Upper lobe of right lung (tissue), 1 donor: ENCODE measurements at regions not wholly inside any gene's neighbourhood (a gene's known extent, or its start where the extent isn't known, plus 50 kb on each side); places are given as distances from the start of the nearest gene placed in this dataset.
"Not testable (repeated sequence)": the region's sequence is repeated elsewhere in the genome, so short reads cannot be mapped to it uniquely, and the experiment has no call there.

Experiments
- ATAC-seq: fragments of 200-7000 bp; cut with Tn5 transposase; one replicate; pipeline ENCODE4 v1.9.1; 2020; ENCODE audit warnings: mild to moderate bottlenecking, moderate library complexity
- DNase-seq: peaks from one replicate; pipeline ENCODE4 v3.0.0-alpha.2; 2020
- H3K27ac ChIP-seq: fragments of 200-600 bp; one replicate; pipeline ENCODE4 v1.8.0; 2022
- H3K27me3 ChIP-seq: fragments of 200-600 bp; one replicate; pipeline ENCODE4 v1.8.0; 2022; ENCODE audit warnings: mild to moderate bottlenecking
- H3K36me3 ChIP-seq: fragments of 200-600 bp; one replicate; pipeline ENCODE4 v1.8.0; 2022
- H3K4me1 ChIP-seq: fragments of 200-600 bp; one replicate; pipeline ENCODE4 v1.8.0; 2022
- H3K4me3 ChIP-seq: fragments of 200-600 bp; one replicate; pipeline ENCODE4 v1.8.0; 2022; ENCODE audit warnings: mild to moderate bottlenecking
- H3K9me3 ChIP-seq: fragments of 200-600 bp; one replicate; pipeline ENCODE4 v1.8.0; 2022
- intact Hi-C: fragments of 100-400 bp; cut with DNase I; formaldehyde crosslinking; loops from one replicate; pipeline ENCODE4 v1.11.0; 2022
- TF ChIP-seq, protein P1 (sequence below): fragments of 200-600 bp; IDR thresholded peaks from one replicate; pipeline ENCODE4 v1.8.0; 2022; ENCODE audit warnings: antibody characterized with exemption
- donor health status: DM: no; HTN: yes; CAD: no; lungs with severe emphysema.

DNA sequence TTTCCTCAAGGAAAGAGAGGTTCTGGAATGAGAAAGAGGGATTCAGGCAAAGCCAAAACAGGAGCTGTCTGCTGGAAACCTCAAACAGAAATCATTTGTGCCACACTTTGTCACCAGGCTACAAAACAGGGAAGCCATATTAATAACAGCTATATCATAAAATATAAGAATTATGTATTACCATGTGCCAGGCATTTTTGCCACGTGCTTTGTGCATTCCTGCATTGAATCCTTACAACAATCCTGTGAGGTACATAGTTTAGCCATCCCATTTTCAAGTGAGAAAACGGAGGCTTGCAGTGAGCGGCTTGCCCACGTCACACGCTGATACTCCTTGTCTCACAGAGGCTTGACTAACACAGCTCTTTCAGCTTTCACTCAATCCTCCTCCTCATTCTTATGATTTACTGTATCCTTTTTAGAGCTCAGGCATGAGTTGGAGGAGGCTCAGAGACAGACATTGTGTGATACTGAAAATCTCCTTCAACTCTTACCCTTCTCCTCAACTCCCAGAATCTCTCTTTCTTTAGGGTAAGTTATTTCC is 148.4 kb upstream of the MEX3C start:
- TF ChIP-seq, protein P1, sequence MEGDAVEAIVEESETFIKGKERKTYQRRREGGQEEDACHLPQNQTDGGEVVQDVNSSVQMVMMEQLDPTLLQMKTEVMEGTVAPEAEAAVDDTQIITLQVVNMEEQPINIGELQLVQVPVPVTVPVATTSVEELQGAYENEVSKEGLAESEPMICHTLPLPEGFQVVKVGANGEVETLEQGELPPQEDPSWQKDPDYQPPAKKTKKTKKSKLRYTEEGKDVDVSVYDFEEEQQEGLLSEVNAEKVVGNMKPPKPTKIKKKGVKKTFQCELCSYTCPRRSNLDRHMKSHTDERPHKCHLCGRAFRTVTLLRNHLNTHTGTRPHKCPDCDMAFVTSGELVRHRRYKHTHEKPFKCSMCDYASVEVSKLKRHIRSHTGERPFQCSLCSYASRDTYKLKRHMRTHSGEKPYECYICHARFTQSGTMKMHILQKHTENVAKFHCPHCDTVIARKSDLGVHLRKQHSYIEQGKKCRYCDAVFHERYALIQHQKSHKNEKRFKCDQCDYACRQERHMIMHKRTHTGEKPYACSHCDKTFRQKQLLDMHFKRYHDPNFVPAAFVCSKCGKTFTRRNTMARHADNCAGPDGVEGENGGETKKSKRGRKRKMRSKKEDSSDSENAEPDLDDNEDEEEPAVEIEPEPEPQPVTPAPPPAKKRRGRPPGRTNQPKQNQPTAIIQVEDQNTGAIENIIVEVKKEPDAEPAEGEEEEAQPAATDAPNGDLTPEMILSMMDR = no peak
- DNase-seq (no peak), ATAC-seq (no peak)
- Histone ChIP-seq H3K36me3 (no peaks in the 10 kb centered on the region), H3K9me3 (no peaks in the 10 kb centered on the region), H3K27me3 (no peaks in the 10 kb centered on the region), H3K4me1 (no peaks in the 10 kb centered on the region), H3K27ac (no peak overlapping the region), H3K4me3 (no peak overlapping the region)
- intact Hi-C loops = no loop called here

GRCh38 chr18:51346404-51346803 is 148.9 kb upstream of the MEX3C start:
- H3K27me3 ChIP-seq = no peaks in the 10 kb centered on the region
- no peak overlapping the region for H3K27ac ChIP-seq
- no peaks in the 10 kb centered on the region for H3K4me1 ChIP-seq
- TF ChIP-seq, protein P1 = no peak
- intact Hi-C loops = no loop called here
- ATAC-seq (no peak), DNase-seq (no peak)
- H3K36me3 ChIP-seq = no peaks in the 10 kb centered on the region
- H3K4me3 ChIP-seq = no peak overlapping the region
- no peaks in the 10 kb centered on the region for H3K9me3 ChIP-seq

- Histone ChIP-seq H3K4me3 (no peak overlapping the region), H3K4me1 (no peaks in the 10 kb centered on the region), H3K9me3 (no peaks in the 10 kb centered on the region), H3K27me3 (no peaks in the 10 kb centered on the region), H3K27ac (no peak overlapping the region), H3K36me3 (no peaks in the 10 kb centered on the region)
- no peak for ATAC-seq
- TF ChIP-seq, protein P1 = no peak
- intact Hi-C loops = no loop called here
- no peak for DNase-seq
Measured at GRCh38 chr18:51350081-51350480, 152.6 kb upstream of the MEX3C start.

DNA sequence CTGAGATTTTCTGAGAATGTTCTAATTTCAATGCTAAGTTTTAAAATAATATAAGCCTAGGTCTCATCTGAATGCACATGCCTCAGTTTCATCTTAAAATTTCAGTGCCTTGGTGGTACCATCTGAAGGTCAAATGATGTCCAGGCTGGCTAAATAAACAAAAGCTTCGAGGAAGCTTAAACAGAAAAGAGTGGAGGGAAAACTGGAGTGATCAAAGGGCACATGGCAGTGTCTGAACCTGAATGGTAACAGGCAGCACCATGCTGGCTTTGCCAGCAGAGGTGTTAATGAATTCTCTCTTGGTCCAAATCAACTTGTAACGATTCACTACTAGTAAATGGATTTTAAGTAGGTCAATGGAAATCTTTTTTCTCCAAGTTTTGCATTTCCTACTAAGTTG is 158.4 kb upstream of the MEX3C start:
- Histone ChIP-seq H3K27ac (no peak overlapping the region), H3K4me1 (no peaks in the 10 kb centered on the region), H3K36me3 (no peaks in the 10 kb centered on the region), H3K27me3 (no peaks in the 10 kb centered on the region), H3K9me3 (no peaks in the 10 kb centered on the region), H3K4me3 (no peak overlapping the region)
- ATAC-seq (no peak), DNase-seq (no peak)
- intact Hi-C loops = no loop called here
- TF ChIP-seq, protein P1 = no peak

DNA sequence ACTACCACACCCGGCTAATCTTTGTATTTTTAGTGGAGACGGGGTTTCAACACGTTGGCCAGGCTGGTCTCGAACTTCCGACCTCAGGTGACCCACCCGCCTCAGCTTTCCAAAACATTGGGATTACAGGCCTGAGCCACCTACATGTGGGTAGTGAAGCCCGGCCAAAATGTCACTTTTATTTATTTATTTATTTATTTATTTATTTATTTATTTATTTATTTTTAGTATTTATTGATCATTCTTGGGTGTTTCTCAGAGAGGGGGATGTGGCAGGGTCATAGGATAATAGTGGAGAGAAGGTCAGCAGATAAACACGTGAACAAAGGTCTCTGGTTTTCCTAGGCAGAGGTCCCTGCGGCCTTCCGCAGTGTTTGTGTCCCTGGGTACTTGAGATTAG is 162.8 kb upstream of the MEX3C start:
- H3K36me3 ChIP-seq, intact Hi-C loops, DNase-seq, H3K27me3 ChIP-seq, H3K4me1 ChIP-seq, H3K9me3 ChIP-seq, H3K4me3 ChIP-seq, H3K27ac ChIP-seq, ATAC-seq: not testable (repeated sequence)

GRCh38 chr18:51361130-51361860 is 163.8 kb upstream of the MEX3C start:
- Histone ChIP-seq H3K9me3 (no peaks in the 10 kb centered on the region), H3K27me3 (no peaks in the 10 kb centered on the region), H3K36me3 (no peaks in the 10 kb centered on the region), H3K27ac (no peak overlapping the region), H3K4me3 (no peak overlapping the region), H3K4me1 (no peaks in the 10 kb centered on the region)
- no peak for ATAC-seq
- no peak for DNase-seq
- intact Hi-C loops = no loop called here
- TF ChIP-seq, protein P1 = no peak
